ENCODE measurements at regions not wholly inside any gene's neighbourhood (a gene's known extent, or its start where the extent isn't known, plus 50 kb on each side); places are given as distances from the start of the nearest gene placed in this dataset.

DNA sequence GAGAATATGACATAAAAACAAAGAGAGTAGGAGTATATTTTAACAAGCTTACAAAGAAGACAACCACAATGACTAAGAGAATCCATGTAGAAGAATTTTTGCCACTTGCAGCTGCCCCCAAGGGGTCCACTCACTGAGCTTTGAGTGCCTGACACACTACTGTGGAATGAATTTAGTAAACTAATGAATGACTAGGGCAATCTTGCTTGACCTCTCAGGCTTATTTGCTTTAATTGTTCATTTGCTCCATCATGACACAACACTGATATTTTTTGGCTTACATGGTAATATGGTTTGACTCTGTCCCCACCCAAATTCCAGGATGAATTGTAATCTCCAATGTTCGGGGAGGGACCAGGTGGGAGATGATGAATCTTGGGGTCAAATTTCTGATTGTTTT lies 249.1 kb upstream of the FAR2 start:
- Histone ChIP-seq H3K27me3 (ENCODE audit: control insufficient read depth in 5 of 5, insufficient read depth in 4 of 5, low read length in 5 of 5) (no peaks in the 10 kb centered on the region), H3K4me3 (ENCODE audit: low read depth in 1 of 5, low read length in 5 of 5) (no peak overlapping the region), H3K4me1 (ENCODE audit: control insufficient read depth in 5 of 5, insufficient read depth in 5 of 5, low read length in 5 of 5) (no peaks in the 10 kb centered on the region), H3K9me3 (ENCODE audit: control insufficient read depth in 5 of 5, low read length in 5 of 5) (peaks cover 0 to 10% (median 8%) of the 10 kb centered on the region in 5 donors), H3K27ac (ENCODE audit: low read depth, low read length) (no peak overlapping the region), H3K36me3 (ENCODE audit: control insufficient read depth in 5 of 5, insufficient read depth in 5 of 5, low read length in 5 of 5) (no peaks in the 10 kb centered on the region), H3K9ac (ENCODE audit: low read length in 5 of 5) (no peak overlapping the region)

DNA sequence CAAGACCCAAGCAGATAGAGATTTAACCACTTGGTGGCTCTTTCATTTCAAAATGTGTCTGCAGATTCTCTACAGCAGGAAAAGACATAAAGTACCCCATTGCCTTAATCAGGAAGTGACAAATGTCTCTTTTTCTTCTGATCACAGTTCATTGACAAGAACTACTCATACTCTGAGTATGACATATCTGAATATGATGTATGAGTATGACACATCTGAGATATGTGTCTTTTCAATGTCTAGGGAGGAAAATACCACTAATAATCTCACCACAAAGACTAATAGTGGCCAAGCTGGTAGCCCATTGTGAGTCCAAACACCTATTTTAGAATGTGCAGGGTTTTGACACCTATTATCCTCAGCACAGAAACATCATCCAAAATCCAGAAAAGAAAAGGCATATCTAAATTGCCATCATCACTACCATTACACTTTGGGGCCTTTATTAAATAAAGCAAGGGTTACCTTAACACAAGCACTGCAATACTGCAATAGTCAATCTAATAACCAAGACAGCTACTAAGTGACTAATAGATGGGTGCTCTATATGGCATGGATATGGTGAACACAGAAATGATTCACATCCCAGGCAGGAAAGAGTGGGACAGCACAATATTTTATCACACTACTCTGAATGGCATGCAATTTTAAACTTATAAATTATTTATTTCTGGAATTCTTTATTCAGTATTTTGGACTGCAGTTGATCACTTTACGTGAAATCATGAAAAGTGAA lies 243.7 kb upstream of the FAR2 start:
- Histone ChIP-seq H3K9ac (ENCODE audit: low read length in 5 of 5) (no peak overlapping the region), H3K36me3 (ENCODE audit: control insufficient read depth in 5 of 5, insufficient read depth in 5 of 5, low read length in 5 of 5) (no peaks in the 10 kb centered on the region), H3K9me3 (ENCODE audit: control insufficient read depth in 5 of 5, low read length in 5 of 5) (peaks cover 3 to 15% (median 8%) of the 10 kb centered on the region in 5 donors), H3K4me3 (ENCODE audit: low read depth in 1 of 5, low read length in 5 of 5) (no peak overlapping the region), H3K27me3 (ENCODE audit: control insufficient read depth in 5 of 5, insufficient read depth in 4 of 5, low read length in 5 of 5) (no peaks in the 10 kb centered on the region), H3K27ac (ENCODE audit: low read depth, low read length) (no peak overlapping the region), H3K4me1 (ENCODE audit: control insufficient read depth in 5 of 5, insufficient read depth in 5 of 5, low read length in 5 of 5) (no peaks in the 10 kb centered on the region)

DNA sequence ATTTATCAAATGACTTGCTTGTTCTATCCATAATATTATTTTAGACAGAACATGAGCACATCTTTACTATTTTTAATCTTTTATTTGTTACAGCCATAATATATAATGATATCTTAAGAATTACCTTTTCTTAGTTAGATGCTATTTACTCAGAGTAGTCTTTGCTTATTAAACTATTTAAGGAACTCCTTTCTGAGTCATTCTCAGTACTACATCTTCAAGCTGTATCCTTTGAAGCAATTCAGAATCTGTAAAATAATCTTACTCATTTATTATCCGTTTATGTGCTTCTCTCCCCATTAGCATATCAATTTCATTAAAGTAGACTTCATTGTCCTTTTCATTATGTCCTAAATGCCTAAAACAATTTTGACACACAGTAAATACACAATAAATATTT lies 240.4 kb upstream of the FAR2 start:
- H3K9ac ChIP-seq (ENCODE audit: low read length in 5 of 5): no peak overlapping the region
- no peaks in the 10 kb centered on the region for H3K27me3 ChIP-seq (ENCODE audit: control insufficient read depth in 5 of 5, insufficient read depth in 4 of 5, low read length in 5 of 5)
- peaks cover under 1 to 16% (median 12%) of the 10 kb centered on the region in 5 donors for H3K9me3 ChIP-seq (ENCODE audit: control insufficient read depth in 5 of 5, low read length in 5 of 5)
- H3K4me1 ChIP-seq (ENCODE audit: control insufficient read depth in 5 of 5, insufficient read depth in 5 of 5, low read length in 5 of 5): no peaks in the 10 kb centered on the region
- H3K36me3 ChIP-seq (ENCODE audit: control insufficient read depth in 5 of 5, insufficient read depth in 5 of 5, low read length in 5 of 5): no peaks in the 10 kb centered on the region
- no peak overlapping the region for H3K4me3 ChIP-seq (ENCODE audit: low read depth in 1 of 5, low read length in 5 of 5)
- no peak overlapping the region for H3K27ac ChIP-seq (ENCODE audit: low read depth, low read length)

DNA sequence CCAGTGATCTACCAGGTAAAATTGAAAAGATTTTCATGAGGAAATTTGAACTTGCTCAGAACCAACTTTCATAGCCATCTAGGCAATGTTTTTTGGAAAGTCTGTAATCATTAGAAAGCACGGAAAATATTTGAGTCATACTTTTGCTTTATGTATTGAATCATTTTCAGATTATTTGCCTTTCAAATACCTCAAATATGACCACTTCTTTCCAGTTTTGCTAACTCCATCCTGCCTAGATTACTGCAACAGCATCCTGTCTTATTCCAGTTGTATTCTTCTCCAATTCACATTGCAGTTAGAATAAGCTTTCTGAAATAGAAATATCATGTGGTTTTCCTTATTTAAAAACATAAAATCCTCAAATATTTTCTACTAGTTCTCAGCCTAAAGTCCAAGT lies 239.8 kb upstream of the FAR2 start:
- H3K4me3 ChIP-seq (ENCODE audit: low read depth in 1 of 5, low read length in 5 of 5): no peak overlapping the region
- peaks cover 4 to 20% (median 18%) of the 10 kb centered on the region in 5 donors for H3K9me3 ChIP-seq (ENCODE audit: control insufficient read depth in 5 of 5, low read length in 5 of 5)
- no peaks in the 10 kb centered on the region for H3K4me1 ChIP-seq (ENCODE audit: control insufficient read depth in 5 of 5, insufficient read depth in 5 of 5, low read length in 5 of 5)
- no peaks in the 10 kb centered on the region for H3K36me3 ChIP-seq (ENCODE audit: control insufficient read depth in 5 of 5, insufficient read depth in 5 of 5, low read length in 5 of 5)
- H3K27me3 ChIP-seq (ENCODE audit: control insufficient read depth in 5 of 5, insufficient read depth in 4 of 5, low read length in 5 of 5): no peaks in the 10 kb centered on the region
- H3K9ac ChIP-seq (ENCODE audit: low read length in 5 of 5): no peak overlapping the region
- no peak overlapping the region for H3K27ac ChIP-seq (ENCODE audit: low read depth, low read length)

DNA sequence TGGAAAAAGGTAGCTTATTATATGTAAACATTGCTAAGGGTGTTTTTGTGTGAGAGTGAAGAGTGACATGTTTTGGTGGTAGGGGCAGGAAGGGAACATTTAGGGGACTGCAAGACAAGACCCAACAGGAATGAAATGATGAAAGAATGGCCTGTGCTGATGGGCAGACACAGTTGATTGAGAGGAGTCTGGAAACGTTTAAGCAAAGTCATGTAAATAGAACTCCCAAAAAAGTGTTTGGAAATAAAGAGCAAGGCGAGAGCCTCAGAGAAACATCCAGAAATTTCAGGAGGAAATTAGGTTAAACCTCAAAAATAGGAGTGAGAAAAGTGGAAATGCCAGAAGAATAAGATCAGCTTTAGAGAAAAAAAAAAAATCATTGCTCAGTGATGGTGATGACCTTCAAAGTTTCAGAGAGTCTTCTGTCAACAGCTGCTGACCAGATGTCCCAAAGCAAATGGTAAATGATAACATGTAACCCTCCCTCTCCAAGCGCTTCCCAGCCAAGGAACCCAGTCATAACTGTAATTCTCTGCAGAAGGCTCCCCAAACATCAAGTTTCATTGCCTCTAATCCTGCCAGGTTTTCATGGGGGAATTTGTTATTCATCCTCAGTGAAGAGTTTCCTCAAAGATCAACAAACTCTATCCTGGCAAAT lies 223.2 kb upstream of the FAR2 start:
- H3K4me1 ChIP-seq (ENCODE audit: control insufficient read depth in 5 of 5, insufficient read depth in 5 of 5, low read length in 5 of 5): no peaks in the 10 kb centered on the region
- H3K36me3 ChIP-seq (ENCODE audit: control insufficient read depth in 5 of 5, insufficient read depth in 5 of 5, low read length in 5 of 5): no peaks in the 10 kb centered on the region
- H3K27me3 ChIP-seq (ENCODE audit: control insufficient read depth in 5 of 5, insufficient read depth in 4 of 5, low read length in 5 of 5): no peaks in the 10 kb centered on the region
- H3K4me3 ChIP-seq (ENCODE audit: low read depth in 1 of 5, low read length in 5 of 5): no peak overlapping the region
- H3K9me3 ChIP-seq (ENCODE audit: control insufficient read depth in 5 of 5, low read length in 5 of 5): peaks cover 0 to 7% (median 4%) of the 10 kb centered on the region in 5 donors
- no peak overlapping the region for H3K9ac ChIP-seq (ENCODE audit: low read length in 5 of 5)
- H3K27ac ChIP-seq (ENCODE audit: low read depth, low read length): peak overlapping the region; percentile 19

DNA sequence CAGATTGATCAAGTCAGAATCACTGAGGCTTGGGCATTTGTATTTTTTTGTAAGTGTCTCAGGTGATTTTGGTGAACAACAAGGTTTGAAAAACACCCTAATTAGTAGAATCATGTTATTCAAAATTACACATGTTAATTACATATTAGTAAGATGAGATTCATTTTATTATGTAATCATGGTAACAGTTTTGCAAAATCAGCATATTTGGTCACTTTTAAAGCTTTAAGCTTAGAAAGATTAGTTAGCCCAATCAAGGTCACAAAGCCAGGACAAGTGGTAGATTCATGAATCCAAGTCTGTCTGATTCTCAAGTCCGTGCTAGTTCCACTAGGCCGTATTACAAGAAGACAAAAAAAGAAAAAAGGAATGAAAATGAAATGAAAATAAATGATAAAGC lies 218.4 kb upstream of the FAR2 start:
- Histone ChIP-seq H3K9ac (ENCODE audit: low read length in 5 of 5) (no peak overlapping the region), H3K36me3 (ENCODE audit: control insufficient read depth in 5 of 5, insufficient read depth in 5 of 5, low read length in 5 of 5) (no peaks in the 10 kb centered on the region)

DNA sequence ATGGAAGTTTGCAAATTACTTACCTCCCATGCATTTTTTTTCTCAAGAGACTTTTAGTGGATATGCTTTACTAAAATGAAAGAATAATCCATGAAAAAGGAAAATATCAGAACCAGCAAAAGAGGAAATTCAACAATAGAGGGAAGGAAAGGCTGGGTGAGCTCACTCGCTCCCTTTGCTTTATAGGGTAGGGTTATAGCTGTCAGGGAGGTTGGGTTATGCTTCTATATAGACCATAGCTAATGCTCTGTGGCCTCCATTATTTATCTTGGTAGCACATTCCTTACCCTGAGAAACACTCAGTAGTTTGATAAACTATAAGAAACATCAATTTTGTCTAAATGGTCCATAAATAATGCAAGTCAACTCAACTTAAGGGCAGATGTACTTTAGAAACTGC lies 215.9 kb upstream of the FAR2 start:
- Histone ChIP-seq H3K27ac (ENCODE audit: low read depth, low read length) (no peak overlapping the region), H3K36me3 (ENCODE audit: control insufficient read depth in 5 of 5, insufficient read depth in 5 of 5, low read length in 5 of 5) (no peaks in the 10 kb centered on the region), H3K9ac (ENCODE audit: low read length in 5 of 5) (no peak overlapping the region), H3K27me3 (ENCODE audit: control insufficient read depth in 5 of 5, insufficient read depth in 4 of 5, low read length in 5 of 5) (no peaks in the 10 kb centered on the region), H3K9me3 (ENCODE audit: control insufficient read depth in 5 of 5, low read length in 5 of 5) (no peaks in the 10 kb centered on the region), H3K4me3 (ENCODE audit: low read depth in 1 of 5, low read length in 5 of 5) (no peak overlapping the region), H3K4me1 (ENCODE audit: control insufficient read depth in 5 of 5, insufficient read depth in 5 of 5, low read length in 5 of 5) (peaks cover 0 to 10% (median 0%) of the 10 kb centered on the region in 5 donors)

More for the DNA sequence above, 218.4 kb upstream of the FAR2 start:
- H3K4me1 ChIP-seq (ENCODE audit: control insufficient read depth in 5 of 5, insufficient read depth in 5 of 5, low read length in 5 of 5): no peaks in the 10 kb centered on the region
- H3K27ac ChIP-seq (ENCODE audit: low read depth, low read length): no peak overlapping the region
- H3K27me3 ChIP-seq (ENCODE audit: control insufficient read depth in 5 of 5, insufficient read depth in 4 of 5, low read length in 5 of 5): no peaks in the 10 kb centered on the region
- no peak overlapping the region for H3K4me3 ChIP-seq (ENCODE audit: low read depth in 1 of 5, low read length in 5 of 5)
- H3K9me3 ChIP-seq (ENCODE audit: control insufficient read depth in 5 of 5, low read length in 5 of 5): peaks cover 0 to 4% (median 0%) of the 10 kb centered on the region in 5 donors

DNA sequence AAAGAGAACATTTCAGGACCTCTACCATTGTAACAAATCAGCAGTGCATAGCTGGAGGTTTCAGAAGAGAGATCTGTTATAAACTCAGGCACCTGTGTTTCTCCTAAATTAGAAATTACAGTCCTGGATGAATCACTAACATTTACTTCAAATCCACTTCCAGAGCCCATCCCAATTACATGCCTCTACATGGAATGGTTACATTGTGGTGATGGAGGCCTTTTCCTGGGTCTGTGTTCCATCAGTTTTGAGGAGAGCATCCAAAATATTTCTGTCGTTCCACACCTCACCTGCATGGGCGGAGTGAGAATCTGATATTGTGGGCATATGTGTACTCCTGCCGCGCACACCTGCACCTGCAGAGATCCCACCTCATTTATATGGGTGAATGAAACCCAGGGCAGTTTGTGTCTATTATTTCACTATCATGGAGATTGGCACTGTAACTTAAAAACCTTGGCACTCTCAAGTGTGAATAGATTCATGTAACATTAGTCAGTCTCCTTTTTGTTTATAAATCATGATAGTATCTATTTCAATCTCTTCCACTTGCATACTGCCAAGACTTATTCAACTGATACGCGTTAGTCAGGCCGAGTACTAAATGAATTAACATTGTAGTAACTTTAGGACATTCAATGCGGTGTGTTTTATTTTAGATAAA lies 215.1 kb upstream of the FAR2 start:
- Histone ChIP-seq H3K36me3 (ENCODE audit: control insufficient read depth in 5 of 5, insufficient read depth in 5 of 5, low read length in 5 of 5) (no peaks in the 10 kb centered on the region), H3K27me3 (ENCODE audit: control insufficient read depth in 5 of 5, insufficient read depth in 4 of 5, low read length in 5 of 5) (no peaks in the 10 kb centered on the region)

DNA sequence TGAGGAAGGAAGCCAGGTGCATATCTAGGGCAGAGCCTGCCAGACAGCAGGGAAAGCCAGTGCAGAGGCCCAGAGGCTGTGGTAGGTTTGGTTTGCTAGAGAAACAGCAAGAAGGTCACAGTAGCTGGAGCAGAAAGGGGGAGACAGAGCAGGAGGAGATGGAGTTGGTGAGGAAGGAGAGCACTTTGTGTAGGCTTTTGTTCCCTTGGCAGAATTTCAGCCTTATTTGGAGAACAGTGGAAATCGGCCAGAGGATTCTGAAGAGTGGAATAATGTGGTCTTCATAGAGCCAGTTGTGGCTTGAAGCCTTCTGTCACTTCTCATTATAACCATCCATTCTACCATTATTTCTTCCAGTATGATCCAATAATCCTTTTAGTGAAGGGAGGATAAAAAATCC lies 212.9 kb upstream of the FAR2 start:
- H3K27me3 ChIP-seq (ENCODE audit: control insufficient read depth in 5 of 5, insufficient read depth in 4 of 5, low read length in 5 of 5): no peaks in the 10 kb centered on the region
- no peaks in the 10 kb centered on the region for H3K36me3 ChIP-seq (ENCODE audit: control insufficient read depth in 5 of 5, insufficient read depth in 5 of 5, low read length in 5 of 5)
- no peak overlapping the region for H3K9ac ChIP-seq (ENCODE audit: low read length in 5 of 5)
- H3K27ac ChIP-seq (ENCODE audit: low read depth, low read length): no peak overlapping the region
- H3K4me1 ChIP-seq (ENCODE audit: control insufficient read depth in 5 of 5, insufficient read depth in 5 of 5, low read length in 5 of 5): peaks cover 0 to 10% (median 2%) of the 10 kb centered on the region in 5 donors
- no peak overlapping the region for H3K4me3 ChIP-seq (ENCODE audit: low read depth in 1 of 5, low read length in 5 of 5)
- H3K9me3 ChIP-seq (ENCODE audit: control insufficient read depth in 5 of 5, low read length in 5 of 5): no peaks in the 10 kb centered on the region

More for the DNA sequence above, 215.1 kb upstream of the FAR2 start:
- H3K4me3 ChIP-seq (ENCODE audit: low read depth in 1 of 5, low read length in 5 of 5): no peak overlapping the region
- H3K9me3 ChIP-seq (ENCODE audit: control insufficient read depth in 5 of 5, low read length in 5 of 5): no peaks in the 10 kb centered on the region
- no peak overlapping the region for H3K9ac ChIP-seq (ENCODE audit: low read length in 5 of 5)
- no peak overlapping the region for H3K27ac ChIP-seq (ENCODE audit: low read depth, low read length)
- peaks cover 0 to 10% (median 2%) of the 10 kb centered on the region in 5 donors for H3K4me1 ChIP-seq (ENCODE audit: control insufficient read depth in 5 of 5, insufficient read depth in 5 of 5, low read length in 5 of 5)

DNA sequence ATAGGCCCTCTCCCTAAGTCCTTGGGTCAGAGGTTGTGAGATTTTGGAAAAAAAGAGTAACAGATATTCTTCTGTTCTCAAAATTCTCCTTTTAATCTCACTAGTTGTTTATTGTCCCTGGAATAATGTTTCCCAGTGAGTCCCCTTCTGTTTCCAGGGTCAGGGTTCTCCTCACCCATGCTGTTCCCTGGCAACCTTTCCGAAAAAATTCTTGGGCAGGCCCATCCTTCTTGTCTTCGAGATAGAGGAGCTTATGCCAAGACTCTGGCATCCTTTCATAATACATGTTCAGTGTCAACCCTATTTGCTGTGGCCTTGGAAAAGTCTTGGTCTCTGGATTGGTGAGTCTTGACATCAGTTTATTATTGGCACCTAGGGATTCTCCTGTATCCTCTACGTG lies 212.4 kb upstream of the FAR2 start:
- H3K9me3 ChIP-seq (ENCODE audit: control insufficient read depth in 5 of 5, low read length in 5 of 5): no peaks in the 10 kb centered on the region
- no peaks in the 10 kb centered on the region for H3K36me3 ChIP-seq (ENCODE audit: control insufficient read depth in 5 of 5, insufficient read depth in 5 of 5, low read length in 5 of 5)
- no peaks in the 10 kb centered on the region for H3K27me3 ChIP-seq (ENCODE audit: control insufficient read depth in 5 of 5, insufficient read depth in 4 of 5, low read length in 5 of 5)
- H3K4me3 ChIP-seq (ENCODE audit: low read depth in 1 of 5, low read length in 5 of 5): no peak overlapping the region
- no peak overlapping the region for H3K9ac ChIP-seq (ENCODE audit: low read length in 5 of 5)
- H3K27ac ChIP-seq (ENCODE audit: low read depth, low read length): no peak overlapping the region
- peaks cover 0 to 11% (median 2%) of the 10 kb centered on the region in 5 donors for H3K4me1 ChIP-seq (ENCODE audit: control insufficient read depth in 5 of 5, insufficient read depth in 5 of 5, low read length in 5 of 5)
